HL-60 (cell line): ENCODE measurements at regions not wholly inside any gene's neighbourhood (a gene's known extent, or its start where the extent isn't known, plus 50 kb on each side); places are given as distances from the start of the nearest gene placed in this dataset.

Experiments used
- DNase-seq, 2 experiments: peaks; one replicate each; pipeline ENCODE4 v3.0.0-alpha.2; 2010 to 2020; ENCODE audit warnings: low read depth in 1 of 2, low spot score in 1 of 2
- H3K27ac ChIP-seq: fragments of 250-450 bp; sonication (Bioruptor Pico); replicated peaks from 2 replicates; pipeline ENCODE4 v1.5.1; 2020; ENCODE audit warnings: mild to moderate bottlenecking, moderate library complexity
- H3K27me3 ChIP-seq: fragments of 250-450 bp; sonication (Bioruptor Pico); 2 replicates; pipeline ENCODE4 v1.5.1; 2021; ENCODE audit warnings: mild to moderate bottlenecking, moderate library complexity; ENCODE audit not compliant: insufficient read depth, poor library complexity, severe bottlenecking
- H3K4me3 ChIP-seq: replicated peaks from 2 replicates; pipeline ENCODE4 v1.5.1; 2011; ENCODE audit warnings: mild to moderate bottlenecking, control low read depth, low read length; ENCODE audit not compliant: insufficient read depth
- CTCF ChIP-seq: IDR thresholded peaks from one replicate; pipeline ENCODE4 v1.5.1; 2011; ENCODE audit warnings: low read length, control low read depth, inconsistent platforms; ENCODE audit not compliant: insufficient read depth
- GABPA ChIP-seq: IDR thresholded peaks from 2 replicates; pipeline ENCODE4 v1.6.1; 2012; ENCODE audit warnings: low read depth
- POLR2AphosphoS5 ChIP-seq: IDR thresholded peaks from 2 replicates; pipeline ENCODE4 v1.6.1; 2012; ENCODE audit warnings: low read depth
- REST ChIP-seq: IDR thresholded peaks from 2 replicates; pipeline ENCODE4 v1.6.1; 2012; ENCODE audit warnings: low read depth; ENCODE audit not compliant: insufficient replicate concordance
- SPI1 ChIP-seq: IDR thresholded peaks from 2 replicates; pipeline ENCODE4 v1.6.1; 2012; ENCODE audit warnings: low read depth, mild to moderate bottlenecking, borderline replicate concordance

GRCh38 chr11:134862105-134862502 lies 450.1 kb upstream of the B3GAT1 start:
- TF ChIP-seq REST: no peak
- no peak for TF ChIP-seq GABPA
- no peak for TF ChIP-seq CTCF
- no peak for TF ChIP-seq SPI1
- no peak for TF ChIP-seq POLR2AphosphoS5
- Histone ChIP-seq H3K27me3 (no peaks in the 10 kb centered on the region), H3K27ac (no peak overlapping the region), H3K4me3 (no peak overlapping the region)
- DNase-seq: no peak

GRCh38 chr11:134861490-134862104 lies 449.6 kb upstream of the B3GAT1 start:
- no peak for DNase-seq
- H3K27ac ChIP-seq: no peak overlapping the region
- no peaks in the 10 kb centered on the region for H3K27me3 ChIP-seq
- no peak overlapping the region for H3K4me3 ChIP-seq
- TF ChIP-seq REST (no peak), SPI1 (no peak), GABPA (no peak), CTCF (peak; percentile 7), POLR2AphosphoS5 (no peak)

DNA sequence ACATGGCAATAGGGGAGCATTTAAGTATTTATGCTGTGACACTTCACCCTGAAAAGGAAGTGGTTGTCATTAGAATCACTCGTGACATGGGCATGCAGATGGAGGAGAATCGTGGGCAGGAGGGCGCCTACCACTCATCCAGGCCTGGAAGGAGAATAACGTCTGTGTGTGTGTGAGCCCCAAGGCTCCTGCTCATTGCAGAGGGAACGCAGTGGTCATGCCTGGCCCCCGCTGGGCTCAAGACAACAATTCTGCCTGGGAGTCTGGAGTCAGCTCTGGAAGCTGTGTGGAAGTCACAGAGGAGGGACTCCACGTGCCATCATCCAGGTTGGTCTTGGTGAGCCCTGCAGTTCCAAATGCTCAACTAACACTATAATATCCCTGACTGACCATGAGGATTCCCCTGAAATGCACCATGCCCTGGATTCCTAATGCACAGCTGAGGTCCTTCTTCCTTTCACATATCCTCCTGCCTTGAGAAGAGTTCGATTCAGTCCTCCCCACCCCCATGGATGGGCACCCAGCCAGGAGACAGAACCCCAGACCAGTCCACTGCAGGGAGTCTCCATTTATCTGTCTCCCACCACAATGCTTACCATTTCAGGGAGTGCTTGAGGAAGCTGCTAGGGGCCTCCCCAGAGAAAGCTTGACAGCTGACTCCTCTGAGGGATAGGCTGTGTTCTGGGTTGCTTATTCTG lies 446.9 kb upstream of the B3GAT1 start:
- DNase-seq: no peak
- no peak for TF ChIP-seq POLR2AphosphoS5
- no peak for TF ChIP-seq SPI1
- no peak for TF ChIP-seq CTCF
- TF ChIP-seq GABPA: no peak
- no peak for TF ChIP-seq REST
- Histone ChIP-seq H3K27me3 (no peaks in the 10 kb centered on the region), H3K4me3 (no peak overlapping the region), H3K27ac (no peak overlapping the region)
